ENCODE measurements at regions not wholly inside any gene's neighbourhood (a gene's known extent, or its start where the extent isn't known, plus 50 kb on each side); places are given as distances from the start of the nearest gene placed in this dataset.
"Not testable (repeated sequence)": the region's sequence is repeated elsewhere in the genome, so short reads cannot be mapped to it uniquely, and the experiment has no call there.

GRCh38 chr18:34942276-34942675 is 98.9 kb upstream of the MAPRE2 start:
- no peak for DNase-seq

GRCh38 chr18:34942975-34943374 is 98.2 kb upstream of the MAPRE2 start:
- no peak for DNase-seq

DNA sequence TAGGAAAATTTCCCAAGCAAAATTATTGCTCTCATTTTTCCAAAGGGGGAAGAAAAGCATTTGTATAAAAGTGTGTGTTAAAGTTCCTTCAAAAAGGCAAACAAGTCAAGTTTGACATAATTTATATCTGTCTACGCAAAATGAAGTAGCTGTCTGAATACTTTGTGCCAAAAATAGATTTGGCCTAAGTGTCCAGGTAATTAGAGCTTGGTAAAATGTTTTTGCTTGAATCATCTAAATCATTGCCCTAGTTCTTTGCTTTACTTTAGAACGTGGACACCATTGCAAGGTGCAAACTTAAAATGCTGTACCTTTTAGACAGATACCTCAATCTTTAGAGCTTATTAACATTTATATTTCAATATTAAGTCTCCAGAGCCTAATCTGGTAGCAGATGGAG is 97.6 kb upstream of the MAPRE2 start:
- DNase-seq = no peak

- DNase-seq = no peak
These were observed 93.5 kb upstream of the MAPRE2 start for GRCh38 chr18:34947711-34948125.

DNA sequence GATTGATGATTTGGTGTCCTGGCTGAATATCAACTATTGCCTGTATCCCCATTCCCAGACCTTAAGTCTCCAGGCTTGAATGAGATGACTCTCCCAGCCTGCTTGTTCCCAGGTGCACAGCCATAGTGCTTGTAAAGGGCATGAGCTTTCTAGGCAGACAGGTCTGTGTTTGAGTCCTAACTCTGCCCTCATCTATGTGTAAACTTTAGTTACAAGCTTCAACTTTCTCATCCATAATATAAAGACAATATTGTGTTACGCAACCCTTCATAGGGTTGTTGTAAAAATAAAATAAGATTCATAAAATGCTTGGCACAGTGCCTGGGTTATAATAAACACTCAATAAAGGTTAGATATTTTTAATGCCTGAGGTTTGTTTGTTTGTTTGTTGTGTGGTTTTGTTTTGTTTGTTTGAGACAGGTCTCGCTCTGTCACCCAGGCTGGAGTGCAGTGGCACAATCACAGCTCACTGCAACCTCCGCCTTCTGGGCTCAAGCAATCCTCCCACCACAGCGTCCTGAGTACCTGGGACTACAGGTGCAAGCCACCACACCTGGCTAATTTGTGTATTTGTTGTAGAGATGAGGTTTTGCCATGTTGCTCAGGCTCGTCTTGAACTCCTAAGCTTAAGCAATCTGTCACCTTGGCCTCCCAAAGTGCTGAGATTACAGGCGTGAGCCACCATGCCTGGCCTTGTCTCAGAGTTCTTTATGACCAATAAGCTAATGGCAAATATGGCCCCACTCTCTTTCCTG is 89.4 kb upstream of the MAPRE2 start:
- DNase-seq = no peak

GRCh38 chr18:34953212-34953611 is 88.0 kb upstream of the MAPRE2 start:
- DNase-seq = no peak

DNA sequence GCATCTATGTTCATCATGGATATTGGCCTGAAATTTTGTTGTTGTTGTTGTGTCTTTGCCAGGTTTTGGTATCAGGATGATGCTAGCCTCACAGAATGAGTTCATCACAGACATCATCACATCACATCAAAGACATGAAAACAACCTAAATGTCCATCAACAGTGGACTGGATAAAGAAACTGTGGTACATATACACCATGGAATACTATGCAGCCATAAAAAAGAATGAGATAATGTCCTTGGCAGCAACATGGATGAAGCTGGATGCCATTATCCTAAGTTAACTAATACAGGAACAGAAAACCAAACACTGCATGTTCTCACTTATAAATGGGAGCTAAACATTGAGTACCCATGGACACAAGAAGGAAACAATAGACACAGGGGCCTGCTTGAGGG is 85.7 kb upstream of the MAPRE2 start:
- DNase-seq = not testable (repeated sequence)

GRCh38 chr18:34956663-34957062 is 84.5 kb upstream of the MAPRE2 start:
- DNase-seq = no peak

DNA sequence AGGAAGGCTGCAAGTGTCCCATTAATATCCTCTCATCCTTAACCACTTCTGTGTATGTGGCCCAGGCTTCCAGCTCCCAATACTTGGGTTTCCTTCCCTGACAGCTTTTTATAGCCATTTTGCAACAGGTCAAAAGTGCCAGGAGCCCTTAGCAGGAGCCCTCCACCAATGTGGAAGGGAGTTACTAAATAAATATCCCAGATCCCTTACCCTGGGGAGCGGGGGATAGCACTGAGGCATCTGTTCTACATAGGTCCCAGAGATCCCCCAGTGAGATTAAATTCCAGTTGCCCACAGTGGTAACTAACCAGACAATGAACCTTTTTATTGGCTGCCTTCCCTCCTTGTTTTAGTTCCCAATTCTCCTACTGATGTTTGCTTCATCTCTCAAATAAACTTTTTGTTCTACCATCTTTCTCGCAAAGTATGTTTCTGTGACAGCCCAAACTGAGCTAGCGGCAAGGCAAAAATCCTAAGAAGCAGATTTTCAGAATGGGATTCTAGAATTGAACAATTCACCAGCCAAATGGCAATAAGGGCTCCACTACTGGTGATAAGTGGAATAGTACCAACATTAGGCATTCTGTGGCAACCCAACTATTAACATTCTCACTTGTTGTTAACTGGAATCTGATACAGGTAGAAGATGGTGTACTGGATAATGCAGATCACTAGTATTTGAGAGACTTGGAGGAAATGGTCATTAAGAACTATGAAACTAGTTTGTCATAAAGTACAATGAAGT is 83.9 kb upstream of the MAPRE2 start:
- DNase-seq = no peak

- DNase-seq = no peak
These were observed 83.4 kb upstream of the MAPRE2 start for GRCh38 chr18:34957864-34958259.

GRCh38 chr18:34959211-34959829 is 81.9 kb upstream of the MAPRE2 start:
- no peak for DNase-seq

DNA sequence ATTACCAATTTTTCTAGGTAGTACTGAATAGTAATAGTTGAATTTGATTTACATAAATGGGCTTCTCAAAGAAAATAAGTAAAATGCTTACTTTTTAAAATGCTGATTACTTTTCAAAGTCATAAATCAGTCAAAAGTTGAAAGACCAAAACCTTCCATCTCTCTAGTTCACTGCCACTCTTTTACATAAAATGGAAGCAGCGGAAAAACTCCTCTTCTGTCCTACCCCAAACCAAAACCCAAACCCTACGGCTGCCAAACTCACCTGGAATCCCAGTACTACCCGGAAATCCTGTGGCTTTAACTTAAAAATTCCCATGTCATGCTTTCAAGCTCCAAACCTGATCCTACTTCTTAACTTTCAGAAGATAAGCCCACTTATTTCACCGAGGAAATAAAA is 81.2 kb upstream of the MAPRE2 start:
- no peak for DNase-seq

DNA sequence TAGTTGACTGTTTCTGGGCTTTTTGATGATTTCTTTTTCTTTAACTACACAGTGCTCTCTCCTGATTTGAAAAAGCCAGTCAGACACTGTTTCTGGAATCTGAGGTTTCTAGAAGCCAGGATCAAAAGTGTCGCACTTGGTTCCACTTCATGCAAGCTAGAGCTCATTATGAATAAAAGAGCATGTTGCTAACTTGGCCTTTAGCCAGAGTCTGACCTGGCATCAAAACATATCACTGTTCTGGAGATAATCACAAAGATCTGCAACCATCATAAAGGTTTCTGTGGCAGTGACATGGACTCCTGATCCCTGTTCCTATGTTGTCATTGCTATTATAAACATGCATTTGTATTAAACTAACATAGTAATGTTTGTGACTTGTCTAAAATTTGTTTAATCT is 76.1 kb upstream of the MAPRE2 start:
- peak; percentile 20 for DNase-seq

- no peak for DNase-seq
These were observed 75.6 kb upstream of the MAPRE2 start for GRCh38 chr18:34965566-34965965.

GRCh38 chr18:34970106-34970505 is 71.1 kb upstream of the MAPRE2 start:
- DNase-seq = no peak

GRCh38 chr18:34971313-34971712 is 69.9 kb upstream of the MAPRE2 start:
- no peak for DNase-seq

GRCh38 chr18:34972765-34973414 is 68.3 kb upstream of the MAPRE2 start:
- DNase-seq = no peak

GRCh38 chr18:34976123-34976522 is 65.1 kb upstream of the MAPRE2 start:
- no peak for DNase-seq

DNA sequence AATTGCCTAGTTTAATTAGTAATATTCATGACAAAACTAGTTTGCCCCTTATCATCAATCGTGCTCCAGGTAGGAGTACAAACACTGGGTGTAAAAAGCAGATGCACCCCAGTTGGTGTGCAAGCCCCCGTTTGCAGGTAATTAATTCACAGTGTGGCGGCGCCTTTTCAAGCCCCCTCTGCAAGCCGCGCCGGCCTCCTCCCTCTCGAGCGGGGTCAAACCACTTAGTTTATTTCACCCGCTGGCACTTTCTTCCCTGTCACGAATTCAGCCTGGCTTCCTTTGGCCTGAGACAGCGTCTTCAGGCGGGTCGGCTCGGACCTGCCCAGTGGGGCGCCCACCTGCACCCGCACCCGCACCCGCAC is 64.7 kb upstream of the MAPRE2 start:
- no peak for DNase-seq

DNA sequence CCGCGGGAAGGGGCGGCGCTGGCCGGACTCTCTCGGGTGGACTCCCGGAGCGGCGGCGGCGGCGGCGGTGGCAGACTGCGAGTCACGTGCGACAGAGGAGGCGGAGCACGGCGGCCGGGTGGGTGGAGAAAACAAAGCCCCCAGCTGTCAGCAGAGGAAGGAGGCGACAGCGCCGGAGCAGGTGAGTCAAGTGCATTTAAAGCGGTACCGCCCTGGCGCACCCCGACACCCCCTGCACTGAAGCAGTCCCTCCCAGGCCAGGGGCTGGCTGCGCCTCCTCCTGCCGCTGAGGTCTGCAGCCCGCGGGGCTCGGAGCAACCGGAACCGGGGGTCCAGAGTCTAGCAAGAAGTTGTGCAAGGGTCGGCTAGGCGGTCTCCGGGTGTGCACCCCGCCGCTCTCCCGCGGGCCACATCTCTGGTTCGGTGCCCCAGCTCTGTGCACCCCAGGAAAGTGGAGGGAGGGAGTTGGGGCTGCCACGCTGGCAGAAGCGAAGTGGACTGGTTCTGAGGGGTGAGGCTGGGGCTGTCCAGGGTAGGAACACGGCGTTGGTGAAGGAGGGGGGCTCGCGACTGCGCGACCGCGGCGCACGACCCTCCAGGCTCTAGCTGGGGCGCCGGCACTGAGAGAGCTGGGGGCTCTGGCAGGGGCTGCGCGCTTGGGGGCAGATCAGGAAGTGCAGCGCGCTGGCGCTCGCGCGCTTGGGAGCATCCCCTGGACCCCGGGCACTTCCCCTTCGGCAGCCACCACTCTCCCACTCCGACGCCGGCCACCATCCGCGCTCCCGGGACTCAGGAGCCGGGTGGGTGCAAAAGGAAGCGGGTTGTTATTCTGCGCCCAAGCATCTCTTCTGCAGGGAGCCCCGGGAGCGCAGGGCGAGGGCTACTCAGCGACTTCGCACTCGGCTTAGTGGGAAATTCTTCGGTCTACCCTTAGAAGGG is 64.0 kb upstream of the MAPRE2 start:
- peak; percentile 40 for DNase-seq

- DNase-seq = no peak
These were observed 63.2 kb upstream of the MAPRE2 start for GRCh38 chr18:34977838-34978532.

- DNase-seq = no peak
These were observed 62.7 kb upstream of the MAPRE2 start for GRCh38 chr18:34978533-34978893.

Measured in NCI-H2107 (cell line).